AG04449 (cell line): ENCODE measurements at regions not wholly inside any gene's neighbourhood (a gene's known extent, or its start where the extent isn't known, plus 50 kb on each side); places are given as distances from the start of the nearest gene placed in this dataset.

Source experiments
- CTCF ChIA-PET: fragments of 350-600 bp; formaldehyde crosslinking; extraction: SDS; loops from one replicate; lab custom pipeline; 2021; ENCODE audit warnings: antibody characterized with exemption; lab: Yijun Ruan, JAX
- POLR2A ChIA-PET: fragments of 400-600, 350-600 bp; formaldehyde crosslinking; extraction: SDS; loops from one replicate; lab custom pipeline; 2020; ENCODE audit warnings: antibody characterized with exemption, inconsistent platforms; lab: Yijun Ruan, JAX
- DNase-seq: peaks from one replicate; pipeline ENCODE4 v3.0.0-alpha.2; 2010; ENCODE audit warnings: low read depth, low spot score
- H3K4me3 ChIP-seq: 2 replicates; pipeline ENCODE4 v1.5.1; 2011; ENCODE audit warnings: low read depth, mild to moderate bottlenecking, control low read depth, low read length
- TF ChIP-seq, protein P1 (sequence below): IDR thresholded peaks from one replicate; pipeline ENCODE4 v1.5.1; 2011; ENCODE audit warnings: mild to moderate bottlenecking, moderate library complexity, low read length, control low read depth, inconsistent platforms; ENCODE audit not compliant: insufficient read depth; ENCODE audit errors: missing control alignments

DNA sequence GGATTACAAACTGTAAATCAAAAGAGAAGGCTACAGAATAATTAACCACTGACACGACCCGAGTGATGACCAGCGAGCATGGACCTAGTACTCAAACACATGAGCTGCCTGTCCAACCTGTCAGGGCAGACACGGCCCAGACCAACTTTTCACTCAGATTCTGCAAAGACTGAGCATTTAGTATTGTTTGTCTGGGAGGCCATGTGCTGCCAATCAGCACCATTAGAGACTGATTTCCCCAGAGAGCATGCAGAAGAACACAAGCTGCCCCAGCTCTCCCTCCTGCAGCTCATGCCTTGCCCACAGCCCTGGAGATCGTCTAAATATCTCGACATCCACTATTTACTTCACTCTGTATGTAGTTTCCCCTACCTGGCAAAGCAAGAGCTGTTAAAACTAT, 172.6 kb upstream of the INHBA start:
- CTCF ChIA-PET = interaction anchor here (1.7 kb wide), 1 partner anchor 8 kb away, joined by 3 read pairs; no protein-coding TSS in a partner anchor
- H3K4me3 ChIP-seq = no peak overlapping the region
- TF ChIP-seq, protein P1, sequence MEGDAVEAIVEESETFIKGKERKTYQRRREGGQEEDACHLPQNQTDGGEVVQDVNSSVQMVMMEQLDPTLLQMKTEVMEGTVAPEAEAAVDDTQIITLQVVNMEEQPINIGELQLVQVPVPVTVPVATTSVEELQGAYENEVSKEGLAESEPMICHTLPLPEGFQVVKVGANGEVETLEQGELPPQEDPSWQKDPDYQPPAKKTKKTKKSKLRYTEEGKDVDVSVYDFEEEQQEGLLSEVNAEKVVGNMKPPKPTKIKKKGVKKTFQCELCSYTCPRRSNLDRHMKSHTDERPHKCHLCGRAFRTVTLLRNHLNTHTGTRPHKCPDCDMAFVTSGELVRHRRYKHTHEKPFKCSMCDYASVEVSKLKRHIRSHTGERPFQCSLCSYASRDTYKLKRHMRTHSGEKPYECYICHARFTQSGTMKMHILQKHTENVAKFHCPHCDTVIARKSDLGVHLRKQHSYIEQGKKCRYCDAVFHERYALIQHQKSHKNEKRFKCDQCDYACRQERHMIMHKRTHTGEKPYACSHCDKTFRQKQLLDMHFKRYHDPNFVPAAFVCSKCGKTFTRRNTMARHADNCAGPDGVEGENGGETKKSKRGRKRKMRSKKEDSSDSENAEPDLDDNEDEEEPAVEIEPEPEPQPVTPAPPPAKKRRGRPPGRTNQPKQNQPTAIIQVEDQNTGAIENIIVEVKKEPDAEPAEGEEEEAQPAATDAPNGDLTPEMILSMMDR = no peak
- POLR2A ChIA-PET = no interaction called here
- no peak for DNase-seq

DNA sequence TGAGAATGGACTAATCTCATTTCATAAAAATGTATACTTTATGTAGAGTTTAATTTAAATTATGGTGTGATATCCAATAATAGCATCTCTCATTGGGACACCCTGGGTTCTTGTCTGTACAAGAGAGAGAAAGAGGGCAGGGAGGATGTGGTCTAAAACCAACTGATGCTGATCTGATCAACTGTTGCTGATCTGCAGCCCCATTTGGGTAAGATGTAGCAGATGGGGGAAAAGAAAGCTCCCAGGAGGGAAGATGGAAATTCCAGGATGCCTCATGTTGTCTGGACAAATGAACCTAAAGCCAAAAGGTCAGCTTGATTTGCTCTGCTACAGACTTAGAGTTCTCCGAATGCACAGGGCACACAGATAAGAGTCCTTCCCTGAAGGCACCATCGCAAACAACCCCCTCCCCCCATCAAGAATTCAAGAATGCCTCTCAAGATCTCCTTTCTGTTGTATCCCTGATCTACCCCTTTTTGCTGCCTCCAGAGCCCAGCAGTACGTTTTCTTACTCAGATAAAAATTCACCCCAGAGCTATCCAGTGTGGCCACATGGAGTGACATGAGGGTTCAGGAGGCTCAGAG, 171.4 kb upstream of the INHBA start:
- no peak overlapping the region for H3K4me3 ChIP-seq
- TF ChIP-seq, protein P1 = no peak
- ChIA-PET CTCF (interaction anchor here (1.1 to 1.7 kb wide), 2 partner anchors 9 to 15 kb away, joined by 3 read pairs; no protein-coding TSS in a partner anchor), POLR2A (no interaction called here)
- DNase-seq = no peak

DNA sequence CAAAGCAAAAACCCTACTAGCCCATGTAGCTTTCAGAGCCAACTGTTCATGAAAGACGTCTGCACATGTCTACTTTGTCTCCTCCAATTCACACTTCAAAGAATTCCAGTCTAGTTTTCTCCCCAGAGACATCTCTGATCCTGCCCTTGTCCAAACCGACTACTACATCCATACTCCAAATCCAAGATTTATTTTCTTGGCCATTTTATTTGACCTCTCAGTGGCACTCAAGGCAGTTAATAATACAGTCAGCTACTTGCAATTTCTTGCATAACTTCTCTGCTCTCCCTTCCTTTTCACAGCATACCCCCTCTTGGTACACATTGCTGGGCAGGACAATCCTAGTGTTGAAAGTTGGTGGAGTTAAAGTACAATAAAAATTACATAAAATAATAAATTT, 170.9 kb upstream of the INHBA start:
- POLR2A ChIA-PET = interaction anchor here (0.6 to 1.2 kb wide), 2 partner anchors 131 to 169 kb away, joined by 3 read pairs; no protein-coding TSS in a partner anchor
- CTCF ChIA-PET = interaction anchor here (1.1 to 1.5 kb wide), 2 partner anchors 10 to 16 kb away, joined by 3 read pairs; no protein-coding TSS in a partner anchor
- H3K4me3 ChIP-seq = no peak overlapping the region
- DNase-seq = no peak
- TF ChIP-seq, protein P1 = no peak

DNA sequence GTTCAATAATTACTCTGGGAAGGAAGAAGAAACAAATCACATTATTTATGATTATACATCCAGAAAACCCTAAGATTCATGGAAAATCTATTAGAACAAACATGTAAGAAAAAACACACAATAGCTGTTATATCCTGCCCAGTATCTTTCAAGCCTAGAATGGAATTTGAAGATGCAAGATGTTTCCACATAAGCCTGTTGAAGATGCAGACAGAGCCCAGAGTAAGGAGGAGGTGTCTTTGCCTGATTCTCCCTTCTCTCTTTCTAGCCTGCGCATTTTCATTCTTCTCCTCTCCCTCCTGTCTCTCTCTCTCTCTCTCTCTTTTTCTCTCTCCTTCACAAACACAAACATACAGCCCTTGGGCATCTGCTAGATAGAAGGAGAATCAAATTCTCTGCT, 170.1 kb upstream of the INHBA start:
- CTCF ChIA-PET = interaction anchor here (1.5 kb wide), 1 partner anchor 11 kb away, joined by 3 read pairs; no protein-coding TSS in a partner anchor
- DNase-seq = no peak
- POLR2A ChIA-PET = interaction anchor here (0.6 to 1.2 kb wide), 2 partner anchors 130 to 168 kb away, joined by 3 read pairs; no protein-coding TSS in a partner anchor

DNA sequence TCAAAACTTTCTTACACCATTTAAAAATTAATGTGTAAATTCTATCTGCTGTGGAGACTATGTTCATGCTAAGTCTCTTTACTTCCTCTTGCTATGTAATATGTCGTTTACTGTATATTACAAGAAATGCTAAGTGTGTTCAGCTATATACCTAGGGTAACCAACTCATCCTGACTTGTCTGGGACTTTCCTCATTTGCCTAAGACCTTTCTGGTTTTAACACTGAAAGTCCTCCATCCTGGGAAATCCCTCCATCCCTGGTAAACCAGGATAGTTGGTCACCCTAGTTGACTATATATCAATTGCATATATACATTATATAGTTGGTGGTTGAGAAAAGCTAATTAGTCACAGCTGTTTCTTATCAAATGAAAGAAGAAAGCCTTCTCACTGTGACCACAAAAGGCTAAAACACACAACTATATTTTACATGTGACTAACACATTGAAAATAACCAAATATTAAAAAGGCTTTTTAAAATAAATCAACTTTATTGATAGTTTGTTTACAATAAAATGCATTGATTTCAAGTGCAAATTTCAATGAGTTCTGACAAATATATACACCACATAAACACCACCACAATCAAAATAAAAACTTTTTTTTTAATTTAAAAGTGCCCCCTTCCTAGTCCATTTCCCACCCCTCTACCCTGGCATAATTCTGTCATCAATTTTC, 167.7 kb upstream of the INHBA start:
- POLR2A ChIA-PET = no interaction called here
- CTCF ChIA-PET = interaction anchor here (1.4 to 1.5 kb wide), 2 partner anchors 13 to 17 kb away, joined by 3 to 5 read pairs; no protein-coding TSS in a partner anchor
- TF ChIP-seq, protein P1 = no peak
- DNase-seq = no peak
- H3K4me3 ChIP-seq = no peak overlapping the region

More for the DNA sequence above, 170.1 kb upstream of the INHBA start:
- TF ChIP-seq, protein P1 = no peak
- no peak overlapping the region for H3K4me3 ChIP-seq

DNA sequence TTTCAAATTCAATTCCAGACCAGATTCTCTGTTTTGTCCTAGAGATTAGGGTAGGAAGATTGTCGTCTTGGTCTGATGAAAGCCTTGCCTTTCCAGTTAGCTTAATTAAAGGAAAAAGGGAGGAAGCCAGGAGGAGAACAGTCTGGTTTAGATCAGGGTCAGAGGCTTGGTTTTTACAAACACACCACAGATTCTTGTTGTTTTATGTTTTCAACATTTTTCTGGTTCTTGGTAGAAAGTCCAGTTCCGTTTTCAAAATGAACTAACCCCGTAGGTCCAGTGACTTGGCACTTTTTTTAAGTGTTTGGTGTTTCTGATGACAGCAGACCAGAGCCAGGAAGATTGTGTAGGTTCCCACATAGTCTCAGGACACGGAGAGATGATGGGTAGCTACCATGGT, 167.1 kb upstream of the INHBA start:
- POLR2A ChIA-PET = interaction anchor here (0.6 to 1.2 kb wide), 2 partner anchors 9 to 1658 kb away, joined by 3 to 6 read pairs; no protein-coding TSS in a partner anchor
- no peak for DNase-seq
- no peak overlapping the region for H3K4me3 ChIP-seq
- TF ChIP-seq, protein P1 = no peak
- CTCF ChIA-PET = interaction anchor here (1.4 to 1.5 kb wide), 2 partner anchors 14 to 17 kb away, joined by 3 to 5 read pairs; no protein-coding TSS in a partner anchor
